ENCODE measurements at regions not wholly inside any gene's neighbourhood (a gene's known extent, or its start where the extent isn't known, plus 50 kb on each side); places are given as distances from the start of the nearest gene placed in this dataset.

GRCh38 chr20:61135266-61135665 lies 116.8 kb upstream of the CDH4 start:
- no peak for TF ChIP-seq CTCF (IDR thresholded peaks at IDR 0.05)
- no peak for TF ChIP-seq POLR2AphosphoS5 (IDR thresholded peaks at IDR 0.05)
- TF ChIP-seq POLR2A (IDR thresholded peaks at IDR 0.05): no peak

All from stomach (tissue), 4 donors.